TTC549 (cell line): ENCODE measurements at regions not wholly inside any gene's neighbourhood (a gene's known extent, or its start where the extent isn't known, plus 50 kb on each side); places are given as distances from the start of the nearest gene placed in this dataset.

ENCODE experiments used
- FAIRE-seq: peaks from 2 replicates; lab custom pipeline; 2012; peaks lifted over from hg19 to GRCh38; lab: Jason Lieb, UNC

DNA sequence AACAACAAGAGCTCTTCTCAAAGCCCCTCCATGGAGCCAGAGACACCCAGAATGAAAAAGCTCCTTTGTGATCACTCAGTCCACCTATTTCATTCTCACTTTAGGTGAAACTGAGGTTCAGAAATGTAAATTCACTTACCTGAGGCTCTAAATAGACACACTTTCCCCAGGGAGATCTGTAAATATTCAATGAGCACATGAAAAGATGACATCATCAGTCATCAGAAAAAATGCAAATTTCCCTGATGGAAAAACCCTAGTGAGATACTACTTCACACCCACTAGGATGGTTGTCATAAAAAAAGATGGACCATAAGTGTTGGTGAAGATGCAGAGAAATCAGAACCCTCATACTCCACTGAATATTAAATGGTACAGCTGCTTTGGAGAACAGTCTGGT, 339.2 kb downstream of the EN1 start:
- no peak for FAIRE-seq

DNA sequence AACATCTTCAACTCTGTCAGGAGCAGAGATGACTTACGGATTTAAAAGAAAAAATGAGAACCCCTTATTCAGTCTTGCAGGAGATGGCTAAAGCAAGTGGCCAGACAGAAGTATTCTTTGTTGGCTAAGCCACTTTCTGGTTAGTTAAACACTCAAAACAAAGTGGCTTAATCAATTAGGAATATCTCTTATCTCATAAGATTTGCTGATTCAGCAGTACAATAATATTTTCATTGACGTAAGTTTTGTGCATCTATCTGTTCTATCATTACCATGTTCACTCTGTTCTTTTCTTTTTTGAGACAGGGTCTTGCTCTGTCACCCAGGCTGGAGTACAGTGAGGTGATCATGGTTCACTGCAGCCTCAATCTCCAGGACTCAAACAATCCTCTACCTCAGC, 342.0 kb downstream of the EN1 start:
- FAIRE-seq: no peak

DNA sequence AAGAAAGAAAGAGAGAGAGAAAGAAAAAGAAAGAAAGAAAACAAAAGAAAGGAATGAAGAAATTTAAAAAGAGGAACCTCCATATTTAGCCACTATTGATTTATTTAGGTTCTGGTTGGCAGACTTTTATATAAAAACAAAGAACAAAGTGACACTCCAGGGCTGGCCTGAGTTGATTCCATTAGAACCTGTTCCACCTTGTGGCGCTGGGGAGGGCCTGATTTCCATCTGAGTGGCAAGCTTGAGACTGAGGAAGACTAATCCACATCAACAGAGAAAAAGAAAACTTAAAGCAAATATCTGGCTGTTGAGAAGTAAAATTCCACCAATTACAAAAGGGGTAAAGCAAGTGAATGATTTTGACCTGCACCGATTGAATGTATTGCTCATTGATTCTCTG, 345.3 kb downstream of the EN1 start:
- FAIRE-seq: no peak

DNA sequence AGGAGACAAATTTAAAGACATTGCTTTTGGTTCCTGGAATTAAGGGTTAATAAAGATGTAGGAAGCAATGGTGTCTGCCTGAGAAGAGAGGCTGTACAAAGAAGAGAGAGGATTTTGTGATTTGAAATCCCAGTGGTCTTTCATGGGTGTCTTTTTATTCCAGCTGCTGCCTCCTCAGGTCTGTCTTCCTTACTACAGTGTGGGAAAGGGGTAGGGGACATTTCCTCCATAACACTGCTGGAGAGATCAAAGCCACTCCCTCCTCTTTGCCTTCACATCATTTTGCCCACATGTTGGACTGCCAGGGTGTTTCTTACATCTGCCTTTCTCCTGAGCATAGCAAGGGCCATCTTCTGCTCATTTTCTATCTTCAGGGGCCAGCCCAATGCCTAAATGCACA, 348.5 kb downstream of the EN1 start:
- no peak for FAIRE-seq

DNA sequence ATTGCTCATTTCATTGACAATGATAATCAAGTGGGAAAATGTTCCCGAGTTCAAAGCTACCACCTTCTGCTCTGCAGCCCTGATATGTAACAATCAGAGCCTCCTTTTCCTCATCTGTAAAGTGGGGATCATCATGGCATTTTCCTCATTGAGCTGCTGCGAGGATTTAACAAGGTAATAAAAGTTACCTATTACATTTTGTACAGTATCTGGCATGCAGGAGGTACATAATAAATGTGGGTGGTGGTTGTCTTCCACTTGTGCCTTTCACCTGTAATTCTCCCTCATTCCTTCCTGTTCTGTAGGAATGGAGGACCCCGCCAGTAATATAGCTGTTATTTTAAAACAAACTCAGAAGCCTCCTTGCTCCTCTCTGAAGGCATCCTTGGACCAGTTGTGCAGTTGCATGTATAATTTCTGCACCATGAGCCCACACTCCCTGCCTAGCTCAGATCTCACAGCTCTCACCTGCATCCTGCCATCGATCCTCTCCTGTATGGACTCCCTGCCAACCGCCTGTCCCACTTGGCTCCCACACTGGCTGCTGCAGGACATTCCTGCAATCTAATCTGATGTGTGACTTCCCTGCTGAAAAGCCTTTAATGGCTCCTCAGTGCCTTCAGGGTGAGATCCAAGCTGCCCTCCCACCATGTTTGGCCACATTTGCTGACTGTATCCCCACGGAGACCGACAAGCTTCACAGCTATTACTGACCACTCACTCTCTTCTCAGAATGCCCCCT, 350.4 kb downstream of the EN1 start:
- FAIRE-seq: no peak

DNA sequence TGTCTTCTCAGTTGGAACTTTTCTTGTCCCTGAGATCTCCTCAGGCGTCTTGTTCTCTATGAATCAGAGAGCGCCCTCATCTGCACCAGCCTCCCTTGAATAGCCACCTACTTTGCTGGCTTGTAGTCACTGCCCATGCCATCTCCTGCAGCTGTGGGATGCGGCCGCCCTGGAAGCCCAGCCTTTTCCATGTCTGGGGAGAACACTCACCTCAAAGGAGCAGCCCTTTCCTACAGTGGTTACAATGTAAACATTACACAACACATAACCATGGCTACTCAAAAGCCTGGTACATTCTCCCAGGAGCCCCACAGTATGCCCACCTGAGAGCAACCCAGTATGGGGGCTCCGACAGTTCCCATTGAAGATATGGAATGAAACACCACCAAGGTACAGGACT, 351.0 kb downstream of the EN1 start:
- no peak for FAIRE-seq

DNA sequence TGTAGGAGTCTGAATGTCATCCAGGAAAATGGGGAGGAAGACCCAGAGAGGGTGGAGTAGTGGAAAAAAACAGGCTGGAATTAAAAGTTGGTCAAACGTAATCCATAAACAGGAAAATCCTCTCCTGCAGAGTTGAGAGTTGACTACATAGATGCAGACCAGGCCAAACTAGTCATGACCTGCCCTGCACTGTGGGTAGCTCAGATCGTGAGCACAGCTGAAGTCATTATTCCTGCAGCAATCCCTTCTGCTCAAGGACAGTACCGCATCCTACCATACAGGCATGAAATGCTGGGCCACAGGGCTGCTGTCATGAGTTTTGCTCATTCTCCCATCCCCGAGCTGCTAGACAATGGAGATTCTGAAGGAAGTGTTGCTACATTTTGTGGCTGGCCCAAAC, 352.2 kb downstream of the EN1 start:
- FAIRE-seq: no peak

DNA sequence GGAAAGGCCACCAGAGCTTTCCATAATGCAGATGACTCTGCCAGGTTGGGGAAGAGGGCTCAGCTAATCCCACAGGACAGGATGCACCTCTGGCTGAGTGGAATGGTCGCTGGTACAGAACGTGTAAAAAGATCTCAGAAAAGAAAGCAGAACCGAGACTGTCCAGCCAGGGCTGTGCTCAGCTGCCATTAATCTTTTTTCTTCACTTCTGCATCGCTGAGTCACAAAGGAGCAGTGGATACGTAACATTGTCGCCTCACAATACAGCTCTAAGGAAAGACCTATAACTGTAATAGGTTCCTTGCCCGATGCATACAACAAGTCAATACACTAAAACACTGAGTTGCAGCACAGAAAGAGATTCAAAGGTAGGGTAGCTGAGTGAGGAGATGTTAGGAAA, 354.2 kb downstream of the EN1 start:
- no peak for FAIRE-seq

DNA sequence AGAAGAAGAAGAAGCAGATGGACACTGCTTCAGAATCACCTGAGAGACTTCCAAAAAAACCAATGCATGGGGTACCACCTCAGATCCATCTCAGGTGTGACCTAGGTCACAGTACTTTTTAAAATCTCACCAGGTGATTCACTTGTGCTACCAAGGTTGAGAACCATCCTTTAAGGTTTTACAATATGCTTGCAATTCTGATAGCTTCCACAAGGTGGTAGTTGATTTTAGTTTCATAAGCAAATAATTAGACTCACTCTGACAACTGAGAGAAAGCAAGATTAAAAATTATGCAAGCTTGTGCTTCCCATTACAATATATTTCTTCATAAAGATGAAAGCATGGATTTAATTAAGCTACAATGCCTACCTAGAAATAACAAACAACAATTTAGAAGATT, 355.1 kb downstream of the EN1 start:
- peak; percentile 51 for FAIRE-seq

DNA sequence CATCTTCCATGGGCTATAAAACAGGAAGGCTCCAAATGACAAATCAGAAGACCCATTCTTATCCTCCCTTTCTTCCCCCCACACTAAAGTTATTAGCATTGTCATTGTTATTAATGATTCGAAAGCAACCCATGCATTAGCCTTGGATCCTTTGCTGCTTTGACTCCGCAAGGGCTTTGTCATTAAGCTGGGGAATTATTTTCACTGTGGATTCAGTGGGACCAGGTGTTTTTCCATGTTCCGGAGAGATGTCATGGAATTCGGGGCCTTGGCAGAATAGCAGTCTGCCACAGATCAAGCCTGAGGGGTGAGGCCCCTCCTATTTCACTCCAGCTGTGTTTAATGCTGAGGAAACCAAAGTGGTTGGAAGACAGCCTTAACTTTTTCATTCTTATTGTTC, 357.1 kb downstream of the EN1 start:
- FAIRE-seq: no peak

DNA sequence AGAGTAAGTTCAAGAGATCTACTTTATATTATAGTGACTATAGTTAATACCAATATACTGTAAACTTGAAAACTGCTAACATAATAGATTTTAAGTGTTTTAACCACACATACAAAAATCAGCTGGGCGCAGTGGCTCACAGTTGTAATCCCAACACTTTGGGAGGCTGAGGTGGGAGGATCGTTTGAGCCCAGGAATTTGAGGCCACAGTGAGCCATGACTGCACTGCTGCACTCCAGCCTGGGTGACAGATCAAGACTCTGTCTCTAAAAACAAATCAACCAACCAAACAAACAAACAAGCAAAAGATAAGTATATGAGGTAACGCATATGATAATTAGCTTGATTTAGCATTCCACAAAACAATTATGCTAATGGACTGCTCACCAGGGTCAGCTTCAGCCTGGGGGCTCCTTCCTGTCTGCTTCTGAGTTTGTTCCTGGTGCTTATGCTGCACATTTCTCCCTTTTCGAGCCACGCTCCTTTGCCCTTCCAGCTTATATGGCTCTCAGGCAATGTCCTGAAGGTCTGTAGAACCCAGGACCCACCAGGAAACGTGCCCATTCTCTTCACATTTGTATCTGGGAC, 357.6 kb downstream of the EN1 start:
- no peak for FAIRE-seq

DNA sequence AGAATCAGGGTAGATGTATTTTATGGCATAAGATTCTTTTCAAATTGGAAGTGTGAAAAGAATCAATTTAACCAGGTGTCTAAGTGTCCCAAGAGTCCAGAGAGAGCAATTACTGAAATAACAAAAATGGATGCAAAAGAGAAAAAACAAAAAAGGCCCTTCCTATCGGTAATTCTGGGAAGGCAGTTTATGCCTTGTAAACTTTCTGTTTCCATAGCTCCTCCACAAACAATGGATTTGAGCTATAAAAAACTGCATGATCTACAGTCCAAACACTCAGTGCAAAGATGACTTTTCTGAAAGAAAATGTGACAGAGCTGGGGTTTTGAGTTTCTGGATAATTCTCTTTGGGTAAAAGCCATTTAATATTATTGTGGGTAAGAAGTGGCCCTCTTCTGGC, 366.1 kb downstream of the EN1 start:
- no peak for FAIRE-seq

DNA sequence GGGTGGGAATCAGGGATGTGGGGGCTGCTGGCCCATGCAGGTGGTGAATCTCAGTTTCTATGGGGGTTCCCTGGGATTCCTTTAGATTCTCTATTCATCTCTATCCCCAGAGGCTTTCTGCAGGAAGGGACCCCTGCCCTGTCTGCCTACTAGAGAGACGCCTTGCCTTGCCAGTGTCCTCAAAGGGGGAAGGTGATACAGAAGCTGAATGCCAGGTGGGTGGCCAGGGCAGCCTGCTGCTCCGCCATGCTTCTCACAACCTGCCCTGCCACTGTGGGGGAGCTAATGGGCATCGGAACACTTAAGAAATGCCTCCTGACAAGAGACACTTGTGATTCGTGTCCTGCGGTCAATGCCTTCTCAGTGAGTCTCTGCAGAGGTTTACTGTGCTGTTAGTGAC, 368.4 kb downstream of the EN1 start:
- FAIRE-seq: no peak

DNA sequence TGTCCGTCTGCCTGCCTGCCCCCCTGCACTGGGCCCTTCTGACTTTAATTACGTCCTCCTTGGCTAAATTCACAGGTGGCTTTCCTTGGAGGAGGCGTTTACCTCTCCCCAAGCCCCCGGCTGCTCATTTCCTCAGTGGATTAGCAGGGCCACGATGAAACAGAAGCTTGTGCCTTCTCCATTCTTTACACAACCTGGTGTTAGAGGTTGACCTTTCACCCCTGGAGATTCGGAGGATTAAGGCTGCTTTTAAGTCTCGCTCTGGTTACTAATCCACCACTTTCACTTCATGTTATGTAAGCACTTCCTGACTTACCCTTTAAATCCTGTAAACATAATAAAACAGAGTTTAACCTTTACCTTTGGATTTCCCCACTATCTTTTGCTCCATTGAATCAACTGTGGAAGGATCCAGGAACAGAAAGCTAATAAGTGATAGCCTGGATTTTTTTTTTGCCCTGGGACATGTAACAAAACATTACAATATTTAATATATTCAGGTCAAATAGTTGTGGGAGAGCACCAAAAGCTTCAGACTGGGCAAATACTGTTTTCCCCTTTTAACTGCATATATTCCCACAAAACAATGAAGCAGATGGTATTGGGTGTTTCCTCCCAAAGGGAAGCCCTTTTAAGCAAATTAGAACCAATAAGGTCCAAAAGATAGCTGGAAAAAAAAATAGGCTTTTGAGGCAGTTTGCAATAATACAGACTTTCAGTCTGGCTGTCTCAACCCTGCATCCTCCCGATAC, 370.2 kb downstream of the EN1 start:
- no peak for FAIRE-seq

DNA sequence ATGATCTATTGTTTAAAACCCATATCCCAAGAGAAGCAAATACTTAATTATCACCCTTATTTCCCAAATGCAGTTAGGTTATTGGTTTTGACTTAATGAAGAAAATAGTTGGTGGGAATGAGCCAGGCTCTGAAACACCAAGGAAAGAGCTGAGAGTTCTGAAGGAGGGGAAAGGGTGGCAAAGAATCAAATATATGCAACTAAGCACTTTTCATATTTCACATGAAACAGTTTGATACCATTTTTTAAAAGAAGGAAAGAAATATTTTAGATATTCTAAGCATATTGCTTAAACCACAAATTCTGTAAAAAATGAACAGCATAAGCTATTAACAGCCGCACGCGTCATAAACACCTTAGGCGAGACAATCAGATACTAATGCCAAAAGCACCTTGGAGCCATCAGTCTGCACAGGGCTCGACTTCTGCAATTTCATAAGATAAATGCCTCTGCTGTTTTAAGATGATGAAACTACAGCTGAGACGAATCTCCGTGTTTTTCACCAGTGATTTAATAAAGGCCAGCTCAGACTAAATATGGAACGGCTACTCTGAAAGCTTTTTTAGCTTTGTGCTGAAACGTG, 371.7 kb downstream of the EN1 start:
- FAIRE-seq: no peak

DNA sequence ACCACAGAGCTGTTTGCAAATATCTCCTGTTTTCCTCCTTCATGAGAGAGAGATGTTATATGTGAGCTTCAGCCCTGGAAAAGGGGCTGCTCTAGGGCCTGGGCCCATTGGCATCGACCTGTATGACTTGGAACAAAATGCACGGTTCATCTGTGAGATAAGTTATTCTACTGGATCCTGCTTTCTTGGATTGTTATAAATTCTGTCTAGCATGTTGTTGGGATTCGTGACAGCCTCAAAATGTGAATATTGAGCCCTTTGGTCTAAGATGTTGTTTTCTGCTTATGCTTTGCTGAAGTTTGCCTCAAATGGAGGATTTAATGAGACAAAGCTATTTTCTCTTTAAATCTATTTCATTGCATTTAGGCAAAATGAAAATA, 372.9 kb downstream of the EN1 start:
- FAIRE-seq: no peak

DNA sequence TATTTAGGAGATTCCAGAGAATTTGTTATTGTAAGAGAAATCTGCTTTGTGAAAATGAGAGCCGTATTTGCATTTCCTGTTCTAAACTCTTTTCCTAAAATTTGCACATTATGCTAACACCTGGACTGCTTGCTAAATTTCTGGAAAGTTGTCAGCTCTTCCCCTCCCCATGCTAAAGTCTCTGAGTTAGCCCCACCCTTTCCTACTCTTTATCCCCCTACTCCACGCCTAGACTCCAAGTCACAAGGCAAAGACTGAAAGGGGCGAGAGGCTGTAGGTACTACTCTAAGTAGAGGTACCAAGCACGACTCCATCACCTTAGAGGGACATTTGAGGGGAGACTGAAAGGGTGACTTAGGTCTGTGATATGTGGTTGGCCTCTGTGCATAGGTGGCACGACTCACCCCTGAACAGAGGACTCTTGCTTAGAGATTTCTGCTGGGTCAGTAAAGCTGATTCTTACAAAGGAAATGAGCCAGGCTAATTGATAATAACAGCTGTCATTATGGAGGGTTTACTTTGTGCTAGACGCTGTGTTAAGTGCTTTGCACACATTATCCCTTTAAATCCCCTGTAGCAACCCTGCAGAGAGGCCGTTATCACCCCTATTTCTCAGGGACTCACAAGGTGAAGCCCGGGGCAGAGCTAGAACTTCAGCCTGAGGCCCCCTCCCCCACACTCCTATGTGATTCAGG, 373.5 kb downstream of the EN1 start:
- FAIRE-seq: no peak

DNA sequence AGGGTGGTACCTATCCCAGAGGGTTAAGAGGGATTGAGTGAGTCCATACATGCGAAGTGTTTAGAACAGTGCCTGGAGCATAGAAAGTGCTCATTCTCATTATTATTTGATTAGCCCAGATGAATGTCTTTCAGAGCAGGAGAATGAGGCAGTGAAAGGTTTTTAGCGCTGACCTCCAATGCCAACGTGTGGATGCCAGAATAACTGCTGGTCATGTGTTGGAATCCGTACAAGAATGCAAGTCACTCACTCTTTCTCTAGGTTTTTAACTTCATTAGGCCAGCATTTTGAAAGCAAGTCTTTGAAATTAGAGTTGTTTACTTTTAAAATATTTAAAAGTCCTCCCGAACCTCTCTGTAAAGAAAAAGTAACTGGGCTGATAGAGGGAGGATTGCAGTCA, 374.2 kb downstream of the EN1 start:
- no peak for FAIRE-seq

DNA sequence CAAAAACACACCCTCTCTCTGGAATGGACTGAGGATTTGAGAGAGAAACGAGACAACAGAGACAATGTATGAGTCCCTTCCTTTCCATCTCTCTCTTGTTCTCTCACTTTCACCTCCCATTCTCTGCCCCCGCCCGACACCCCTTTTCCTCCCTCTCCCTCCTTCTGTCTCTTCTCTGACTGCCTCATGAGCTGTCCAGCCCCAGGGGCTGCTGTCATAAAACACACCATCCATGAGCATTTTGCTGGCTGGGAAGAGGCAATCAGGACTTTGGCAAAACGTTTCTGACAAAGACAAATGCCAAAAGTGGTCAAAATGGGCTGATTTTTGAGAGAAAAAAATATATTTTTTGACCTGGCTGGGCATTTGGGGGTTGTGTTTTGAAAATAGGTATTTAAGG, 377.2 kb downstream of the EN1 start:
- no peak for FAIRE-seq

DNA sequence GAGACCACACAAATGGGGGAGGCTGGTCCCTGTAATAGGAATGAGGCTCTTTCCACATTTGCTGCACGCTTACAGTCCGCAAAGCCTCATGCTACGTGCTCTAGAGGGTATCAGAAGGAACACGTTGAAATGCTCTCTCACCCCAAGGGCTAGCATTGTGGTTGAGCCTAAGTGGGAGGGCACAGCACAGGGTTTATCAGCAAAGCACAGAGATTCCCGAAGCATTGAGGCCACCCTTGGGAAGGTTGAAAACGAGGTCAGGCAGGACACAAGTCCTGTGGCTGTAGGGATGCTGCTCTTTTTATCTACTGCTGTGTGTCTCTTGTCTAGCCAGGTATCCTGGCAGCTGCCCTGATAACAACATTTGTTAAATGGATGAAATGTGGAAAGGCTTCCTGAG, 378.3 kb downstream of the EN1 start:
- FAIRE-seq: no peak

DNA sequence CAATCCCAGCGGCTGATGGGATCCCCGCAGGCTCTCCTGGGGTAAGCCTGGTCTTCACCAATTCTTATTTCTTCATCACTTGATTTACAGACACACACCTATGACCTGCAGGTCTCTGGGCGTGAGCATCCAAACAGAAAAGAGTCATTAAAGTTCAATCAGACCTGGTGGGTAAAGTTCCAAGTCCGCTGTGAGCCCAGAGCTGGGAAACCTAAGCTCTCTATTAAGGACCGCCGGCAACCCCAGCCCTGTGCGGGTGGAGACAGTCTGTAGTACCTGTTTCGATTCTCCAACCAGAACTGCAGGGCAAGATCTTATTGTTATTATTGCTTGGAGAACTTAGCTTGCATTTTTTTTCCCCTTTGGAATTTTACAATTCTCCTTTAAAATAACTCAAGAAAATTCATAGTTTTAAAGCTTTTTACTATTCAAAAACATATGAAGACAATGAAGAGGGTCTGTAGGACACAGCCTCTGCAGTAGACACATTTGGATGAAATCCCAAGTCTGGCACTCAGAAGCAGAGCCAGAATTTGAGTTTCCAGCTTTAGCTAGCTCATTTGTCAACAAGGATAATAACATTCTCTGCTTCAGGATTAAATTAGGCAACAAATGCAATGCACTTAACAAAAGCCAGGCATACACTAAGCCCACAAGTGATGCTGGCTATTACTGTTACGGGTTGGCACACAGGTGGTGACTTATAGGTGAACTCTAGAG, 376.4 kb downstream of the INSIG2 start:
- no peak for FAIRE-seq

DNA sequence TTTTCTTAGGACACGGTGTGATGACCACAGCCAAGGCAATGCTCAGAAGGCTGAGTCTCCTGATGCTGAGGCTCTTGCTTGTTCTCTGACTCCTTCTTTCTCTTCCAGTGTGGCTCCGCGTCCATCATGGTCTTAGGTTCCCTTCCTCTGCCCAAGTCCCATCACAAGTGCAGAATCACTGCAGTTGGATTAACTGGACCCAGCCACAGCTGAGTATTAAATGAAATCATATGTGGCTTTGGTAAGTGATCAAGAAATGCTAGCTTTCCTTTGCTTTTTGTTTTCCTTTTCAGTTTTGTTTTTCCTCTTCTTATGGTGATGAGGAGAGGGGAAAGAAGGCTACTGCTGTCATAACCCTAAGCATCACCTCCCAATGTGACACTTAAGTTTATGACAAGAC, 375.8 kb downstream of the INSIG2 start:
- no peak for FAIRE-seq
